DOHH2 (cell line): ENCODE measurements at regions not wholly inside any gene's neighbourhood (a gene's known extent, or its start where the extent isn't known, plus 50 kb on each side); places are given as distances from the start of the nearest gene placed in this dataset.

ENCODE experiments used
- CTCF ChIP-seq: fragments of 200-600 bp; sonication (generic); IDR thresholded peaks from one replicate; pipeline ENCODE4 v1.5.1; 2014; ENCODE audit warnings: antibody characterized with exemption, mild to moderate bottlenecking, low read depth, low read length; ENCODE audit not compliant: poor library complexity, severe bottlenecking
- EZH2phosphoT487 ChIP-seq: fragments of 200-600 bp; sonication (generic); IDR thresholded peaks from 2 replicates; pipeline ENCODE4 v1.6.1; 2017; ENCODE audit warnings: borderline replicate concordance, mild to moderate bottlenecking, antibody characterized with exemption, low read length, moderate library complexity, mixed read lengths

DNA sequence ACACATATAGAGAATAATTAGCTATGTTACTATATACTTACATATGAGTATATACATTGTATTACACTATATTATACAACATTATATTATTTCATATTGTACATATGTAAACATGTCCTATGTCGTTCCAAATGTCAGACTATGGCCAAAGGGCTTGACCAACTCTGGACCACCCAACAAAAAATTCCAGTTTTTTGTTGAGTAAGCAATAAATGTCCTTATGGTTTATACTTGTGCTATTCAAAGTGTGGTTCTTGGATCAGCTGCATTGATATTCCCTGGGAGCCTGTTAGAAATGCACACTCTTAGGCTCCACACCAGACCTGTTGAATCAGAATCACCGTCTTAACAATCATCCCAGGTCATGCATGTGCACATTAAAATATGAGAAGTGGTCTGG is 225.4 kb upstream of the ZFP64 start:
- TF ChIP-seq CTCF: no peak
- TF ChIP-seq EZH2phosphoT487: no peak
